Fibroblast of peridontal ligament (primary cell): ENCODE measurements at regions not wholly inside any gene's neighbourhood (a gene's known extent, or its start where the extent isn't known, plus 50 kb on each side); places are given as distances from the start of the nearest gene placed in this dataset.
A peak's percentile ranks its signal among the peaks of the same experiment; 100 is the strongest.
"Not testable (repeated sequence)": the region's sequence is repeated elsewhere in the genome, so short reads cannot be mapped to it uniquely, and the experiment has no call there.

Experiments used
- DNase-seq: peaks from one replicate; pipeline ENCODE4 v3.0.0-alpha.2; 2010; ENCODE audit errors: extremely low read depth

DNA sequence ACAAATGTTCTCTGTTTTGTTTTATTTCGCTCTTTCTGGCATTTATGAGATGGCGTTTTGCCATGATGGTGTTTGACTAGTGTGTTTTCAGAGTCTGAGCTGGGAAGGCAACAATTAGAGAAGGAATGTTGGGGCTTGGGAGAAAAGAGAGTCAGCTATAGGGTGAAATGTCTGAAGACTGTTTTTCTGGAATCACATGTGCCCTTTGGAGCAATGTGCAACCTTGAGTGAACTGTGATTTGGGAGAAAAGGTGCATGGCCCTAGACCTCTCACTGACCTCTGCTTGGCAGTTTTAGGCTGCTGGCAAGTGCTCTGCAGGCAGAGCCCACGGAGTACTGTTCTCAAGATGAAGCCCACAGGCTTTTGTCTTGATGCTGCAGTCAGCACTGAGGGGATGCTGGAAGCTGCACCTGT is 379.9 kb upstream of the PDE3A start:
- peak; percentile 72 for DNase-seq

DNA sequence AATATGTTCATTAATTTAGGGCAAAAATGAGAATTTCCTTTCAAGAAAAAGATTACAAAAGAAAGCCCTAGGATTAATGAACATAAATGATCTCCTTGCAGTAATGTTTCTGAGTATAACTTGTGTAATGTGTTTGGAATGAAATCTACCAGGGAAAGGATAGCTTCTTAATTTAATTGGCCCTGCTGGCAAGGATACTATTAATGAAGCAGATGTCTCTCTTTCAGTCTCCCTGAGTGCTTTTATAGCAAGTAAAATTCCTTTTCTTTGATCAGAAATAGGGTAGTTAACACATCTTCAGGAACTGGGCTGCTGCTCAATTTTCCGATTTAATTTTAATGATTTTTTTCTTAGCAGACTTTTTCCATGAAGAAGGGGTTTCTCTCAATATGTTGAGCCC is 379.4 kb upstream of the PDE3A start:
- DNase-seq = no peak

DNA sequence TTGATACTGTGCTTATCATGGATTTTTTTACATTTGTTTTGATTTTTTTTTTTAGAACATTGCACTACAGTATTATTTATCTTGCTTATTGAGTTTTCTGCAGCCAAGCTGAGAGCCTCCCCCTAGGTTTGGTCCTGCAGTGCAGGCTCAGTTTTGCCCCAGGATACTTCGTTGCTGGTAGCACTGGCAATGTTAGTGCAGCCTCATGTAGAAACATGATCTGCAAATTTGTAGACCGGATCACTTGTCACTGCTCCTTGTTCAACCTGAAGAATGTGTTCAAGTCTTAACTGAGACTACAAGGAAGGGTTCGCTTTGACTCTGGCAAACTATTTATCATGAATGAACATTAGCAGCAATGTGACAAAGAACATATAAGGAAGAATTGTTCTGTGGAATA is 377.2 kb upstream of the PDE3A start:
- DNase-seq = no peak

DNA sequence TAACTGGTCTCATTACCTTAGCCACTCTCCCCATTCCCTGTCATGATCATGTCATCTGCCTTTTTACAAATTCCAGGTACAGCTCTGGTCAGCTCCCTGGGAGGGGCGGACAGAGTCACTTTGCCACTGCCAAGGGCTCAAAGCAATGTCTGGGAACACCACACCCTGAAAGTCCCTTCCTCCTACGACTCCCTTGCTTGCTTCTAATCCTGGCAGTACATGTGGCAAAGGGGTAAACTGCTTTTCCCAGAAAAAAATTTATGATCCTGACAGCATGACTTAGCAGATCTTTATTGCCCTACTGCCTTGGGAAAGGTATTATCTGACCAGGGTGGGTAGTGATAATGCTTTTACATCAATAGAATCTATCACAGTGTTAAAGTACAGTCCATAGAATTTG is 376.0 kb upstream of the PDE3A start:
- DNase-seq = no peak

DNA sequence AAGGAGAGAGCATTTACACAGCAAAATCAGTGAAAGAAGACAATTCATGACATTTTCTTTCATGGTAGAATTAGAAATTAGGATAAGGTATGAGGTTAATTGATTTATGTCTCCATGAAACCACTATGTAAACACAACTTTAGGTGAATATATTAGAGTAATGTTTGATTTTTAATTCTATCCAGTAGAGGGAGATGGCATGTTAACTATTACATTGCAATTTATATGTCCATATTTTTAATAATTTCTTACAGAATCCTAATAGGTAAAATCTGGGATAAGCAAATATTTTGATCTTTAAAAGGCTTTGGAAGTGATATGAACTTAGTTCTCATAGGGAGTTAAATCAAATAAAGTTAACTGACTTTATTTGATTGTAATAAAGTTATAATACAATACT is 373.4 kb upstream of the PDE3A start:
- DNase-seq = no peak

DNA sequence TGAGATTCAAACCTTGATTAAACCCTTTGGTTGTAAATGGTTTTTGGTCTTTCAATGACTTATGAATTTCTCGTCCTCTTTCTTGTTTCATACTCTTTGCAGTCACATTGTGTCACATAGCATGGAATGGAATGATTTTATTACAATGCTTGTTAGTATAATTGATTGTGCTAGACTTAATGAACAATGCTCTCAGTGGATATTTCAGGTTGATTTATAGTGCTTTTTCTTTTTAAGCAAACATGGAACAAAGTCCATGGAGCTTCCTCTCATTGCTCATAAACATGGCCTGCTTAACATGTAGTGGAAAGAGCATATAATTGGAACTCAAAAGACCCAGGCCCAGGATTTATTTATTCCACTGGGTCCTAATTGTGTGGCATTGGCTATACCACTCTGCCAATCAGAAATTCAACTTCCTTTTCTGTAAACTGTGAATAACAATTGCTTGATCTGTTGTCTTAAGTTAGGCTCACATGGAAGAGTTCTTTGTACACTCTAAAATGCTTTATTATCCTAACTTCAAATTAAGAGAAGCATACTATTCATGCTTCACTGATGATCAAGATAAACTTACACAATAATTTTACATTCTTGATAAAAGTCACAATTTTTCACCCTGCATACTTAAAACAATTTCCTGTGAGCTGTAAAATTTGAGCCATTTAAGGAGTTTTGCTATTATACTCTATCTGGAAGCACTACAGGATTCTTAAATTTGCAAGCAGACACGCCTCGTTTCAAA is 370.5 kb upstream of the PDE3A start:
- no peak for DNase-seq

DNA sequence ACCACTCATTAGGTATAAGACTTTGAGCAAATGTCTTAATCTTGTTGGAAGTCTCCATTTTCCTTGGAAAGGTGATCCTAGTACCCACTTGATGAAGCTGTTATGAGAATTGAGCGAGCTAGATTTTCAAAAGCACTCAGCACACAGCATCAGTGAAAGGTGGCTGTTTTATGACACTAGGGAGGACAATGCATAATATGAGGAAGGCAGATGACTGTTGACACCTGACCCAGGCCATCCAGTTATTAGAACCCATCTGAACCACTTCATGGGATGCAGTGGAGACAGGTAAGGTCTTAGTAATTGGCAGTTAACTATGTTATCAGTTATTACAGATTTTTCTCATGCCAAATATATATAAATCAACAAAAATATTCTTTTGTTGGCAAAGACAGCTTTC is 369.9 kb upstream of the PDE3A start:
- DNase-seq = no peak

DNA sequence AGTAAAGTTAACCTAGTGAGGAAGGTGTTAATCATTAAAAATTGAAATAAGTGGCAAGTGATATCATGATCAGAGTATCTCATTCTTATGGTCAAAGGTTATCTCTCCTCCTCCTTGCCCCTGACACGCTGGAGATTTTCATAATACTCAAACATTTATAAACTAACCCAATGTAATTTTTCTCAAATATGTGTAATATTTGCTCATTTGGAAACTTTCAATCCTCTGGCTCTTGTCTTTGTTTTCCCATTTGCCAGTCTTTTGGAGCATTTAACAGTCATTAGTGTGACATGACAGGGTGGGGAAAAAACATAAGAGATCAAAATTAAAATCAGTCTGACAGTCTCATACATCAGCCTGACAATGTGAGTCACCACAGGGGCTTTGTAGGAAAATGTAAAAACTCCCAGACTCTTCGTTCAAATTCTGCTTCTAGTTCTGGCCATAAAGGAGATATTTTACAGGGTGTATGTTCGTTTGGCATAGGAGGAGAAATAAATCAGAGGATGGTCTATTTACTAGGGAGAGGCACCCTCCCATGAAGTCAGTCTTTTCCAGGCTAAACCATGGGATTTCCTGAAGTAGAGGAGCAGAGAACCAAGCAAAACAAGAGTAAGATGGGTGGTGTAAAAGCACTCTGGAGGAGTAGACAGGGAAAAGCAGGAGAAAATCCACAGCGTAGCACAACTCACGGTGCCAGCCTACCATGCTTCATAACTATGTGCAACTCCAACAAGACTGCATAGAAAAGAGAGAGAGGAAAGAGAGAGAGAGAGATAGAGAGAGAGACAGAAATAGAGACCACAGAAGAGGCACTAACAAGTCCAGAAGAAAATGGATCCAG is 369.2 kb upstream of the PDE3A start:
- DNase-seq = no peak

DNA sequence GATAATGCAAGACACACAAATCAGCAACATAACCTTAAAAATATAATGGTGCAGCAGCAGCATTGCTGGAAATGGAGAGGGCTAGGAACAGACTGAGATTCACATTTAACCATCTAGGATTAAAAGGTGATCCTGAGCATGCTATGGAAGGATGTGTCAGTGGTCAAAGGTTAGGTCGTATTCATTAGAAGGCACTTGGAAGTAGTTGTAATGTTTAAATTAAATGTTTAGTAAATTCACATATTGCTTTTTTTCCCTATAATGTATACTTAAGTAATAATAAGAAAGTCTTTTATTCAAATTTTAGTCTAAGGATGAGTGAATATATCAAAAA is 368.6 kb upstream of the PDE3A start:
- DNase-seq = no peak

DNA sequence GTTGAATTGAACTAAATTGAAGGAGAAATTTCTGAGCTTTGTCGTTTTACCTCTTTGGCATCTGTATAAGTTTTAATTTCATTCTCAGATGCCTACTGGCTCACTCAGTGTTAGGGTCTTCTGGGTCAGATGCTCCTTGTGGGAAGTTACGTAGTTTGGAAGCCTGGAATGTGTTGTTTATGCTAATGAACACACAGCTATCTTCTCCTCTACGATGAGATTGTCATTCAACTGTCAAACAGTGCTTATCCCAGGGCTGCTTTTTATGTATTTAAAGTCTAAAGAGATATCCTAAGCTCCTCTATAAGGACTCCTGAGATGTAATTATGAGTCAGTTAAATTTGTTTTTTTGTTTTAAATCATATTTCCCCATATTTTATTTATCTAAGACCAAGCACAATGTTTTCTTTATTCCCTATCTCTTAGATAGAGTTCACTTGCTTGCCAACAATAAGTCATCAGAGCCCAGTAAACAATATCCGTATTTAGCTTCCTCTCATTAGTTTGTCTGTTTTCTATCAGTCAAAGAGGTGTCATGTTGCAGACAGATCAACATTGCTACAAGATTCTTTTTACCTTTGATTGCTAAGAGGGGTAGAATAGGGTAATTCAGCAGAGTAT is 368.0 kb upstream of the PDE3A start:
- no peak for DNase-seq

DNA sequence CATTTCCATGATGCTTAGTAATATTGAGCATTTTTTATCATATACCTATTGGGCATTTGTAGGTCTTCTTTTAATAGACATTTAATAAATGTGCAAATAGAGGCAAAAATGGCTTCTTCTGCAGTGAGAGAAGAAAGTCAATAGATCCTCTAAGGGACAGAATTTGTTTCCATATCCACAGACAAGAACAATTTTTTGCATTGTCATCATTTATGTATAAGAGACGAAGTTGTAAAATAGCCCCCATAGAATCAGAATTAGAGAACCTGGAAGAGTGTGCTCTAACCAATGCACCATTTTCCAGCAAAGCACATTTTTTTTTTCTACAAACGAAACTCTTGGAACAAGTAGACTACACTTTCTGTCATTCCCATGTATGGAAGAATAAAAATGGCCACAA is 365.1 kb upstream of the PDE3A start:
- DNase-seq = no peak

DNA sequence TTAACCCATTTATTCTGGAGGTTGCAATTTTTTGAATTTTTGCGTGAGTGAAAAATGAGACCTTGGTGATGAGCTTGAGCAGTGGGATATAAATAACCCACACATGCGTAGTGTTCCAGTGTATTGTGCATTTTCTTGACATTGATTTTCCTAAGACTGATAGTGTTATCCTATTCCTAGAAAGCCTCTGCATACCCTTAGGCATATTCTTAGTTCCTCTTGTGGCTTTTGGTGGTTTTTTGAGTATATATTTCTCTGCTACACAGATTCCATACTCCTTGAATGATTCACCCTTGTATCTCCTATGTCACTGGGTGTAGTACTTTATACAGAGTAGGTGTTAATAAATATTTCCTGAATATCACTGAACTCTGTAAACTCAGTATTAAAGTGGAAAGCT is 363.4 kb upstream of the PDE3A start:
- DNase-seq = no peak

DNA sequence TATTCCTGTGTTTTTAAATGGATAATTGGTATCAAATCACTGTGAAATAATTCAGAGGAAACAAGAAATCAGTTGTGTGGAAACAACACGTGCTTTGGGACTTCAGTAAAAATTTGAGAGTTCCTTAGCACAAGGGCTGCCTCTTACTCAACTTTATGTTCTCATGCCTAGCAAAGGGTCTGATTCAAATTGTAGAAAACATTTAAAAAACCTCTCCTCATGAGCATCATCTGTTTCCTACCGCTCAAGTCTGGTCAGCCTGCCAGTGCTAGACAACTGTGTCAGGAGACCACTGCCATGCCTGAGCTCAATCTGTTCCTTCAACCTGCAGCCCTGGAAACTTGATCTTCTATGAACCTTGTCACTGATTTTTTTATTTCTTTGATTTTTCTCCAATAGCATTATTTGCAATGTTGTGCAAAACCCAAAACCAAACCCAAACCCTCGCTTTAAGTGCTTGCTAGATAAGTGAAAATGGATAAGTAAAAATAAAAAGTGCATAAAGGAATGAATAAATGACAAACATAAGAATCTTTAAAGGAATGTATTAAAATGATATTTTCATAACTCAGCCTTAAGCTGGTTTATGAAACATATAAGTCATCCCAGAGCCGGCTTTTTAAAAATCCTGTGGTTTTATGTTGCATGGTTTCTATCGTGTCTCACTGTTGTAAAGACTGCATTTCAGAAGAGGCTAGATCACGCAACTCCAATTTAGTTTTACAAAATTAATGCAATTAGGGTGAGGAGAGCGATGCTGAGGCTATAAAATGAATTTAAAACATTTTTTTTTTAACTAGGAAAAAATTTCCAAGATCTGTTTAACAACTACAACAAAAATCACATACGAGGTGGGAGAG is 361.2 kb upstream of the PDE3A start:
- peak; percentile 78 for DNase-seq

DNA sequence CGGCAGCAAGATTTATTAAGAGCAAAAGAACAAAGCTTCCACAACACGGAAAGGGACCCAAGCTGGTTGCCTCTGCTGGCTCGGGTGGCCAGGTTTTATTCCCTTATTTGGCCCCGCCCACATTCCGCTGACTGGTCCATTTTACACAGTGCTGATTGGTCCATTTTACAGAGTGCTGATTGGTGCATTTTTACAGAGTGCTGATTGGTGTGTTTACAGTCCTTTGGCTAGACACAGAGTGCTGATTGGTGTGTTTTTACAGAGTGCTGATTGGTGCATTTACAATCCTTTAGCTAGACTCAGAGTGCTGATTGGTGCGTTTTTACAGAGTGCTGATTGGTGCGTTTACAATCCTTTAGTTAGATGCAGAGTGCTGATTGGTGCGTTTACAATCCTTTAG is 358.4 kb upstream of the PDE3A start:
- DNase-seq = not testable (repeated sequence)

DNA sequence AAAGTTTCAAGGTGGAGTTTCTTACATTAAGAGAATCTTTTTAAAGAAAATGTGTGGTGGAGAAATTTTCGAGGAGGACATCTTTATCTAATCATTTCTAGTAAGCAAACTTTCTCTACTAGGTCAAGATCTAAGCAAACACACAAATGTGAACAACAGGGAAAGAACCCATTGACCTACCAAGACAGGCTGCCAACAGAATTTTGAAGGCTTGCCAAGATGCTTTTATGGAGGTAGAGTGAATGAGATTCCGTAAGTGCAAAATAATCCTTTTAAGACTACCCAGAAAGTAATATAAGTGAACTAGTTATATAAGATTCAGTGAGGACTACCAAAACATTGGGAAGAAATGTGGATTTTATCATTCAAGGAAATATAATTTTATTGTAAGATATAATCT is 357.1 kb upstream of the PDE3A start:
- DNase-seq = no peak

DNA sequence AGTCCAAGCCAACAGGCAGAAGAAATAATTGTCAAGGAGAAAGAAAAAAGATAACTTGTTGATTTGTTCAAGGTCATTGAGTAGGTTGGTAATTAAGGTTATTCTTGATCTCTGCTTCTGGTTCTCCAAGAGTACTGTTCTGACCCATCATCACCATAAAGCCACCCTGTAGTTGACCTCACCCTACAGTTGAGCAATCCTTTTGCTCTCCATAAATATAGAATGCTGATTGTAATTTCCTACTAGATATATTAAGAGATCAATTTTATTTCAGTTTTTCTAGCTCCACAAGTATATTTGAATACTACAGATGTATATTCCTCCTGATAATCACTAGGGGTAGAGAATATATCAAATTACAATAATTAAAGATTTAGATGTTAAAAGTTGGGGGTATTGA is 350.5 kb upstream of the PDE3A start:
- DNase-seq = no peak

DNA sequence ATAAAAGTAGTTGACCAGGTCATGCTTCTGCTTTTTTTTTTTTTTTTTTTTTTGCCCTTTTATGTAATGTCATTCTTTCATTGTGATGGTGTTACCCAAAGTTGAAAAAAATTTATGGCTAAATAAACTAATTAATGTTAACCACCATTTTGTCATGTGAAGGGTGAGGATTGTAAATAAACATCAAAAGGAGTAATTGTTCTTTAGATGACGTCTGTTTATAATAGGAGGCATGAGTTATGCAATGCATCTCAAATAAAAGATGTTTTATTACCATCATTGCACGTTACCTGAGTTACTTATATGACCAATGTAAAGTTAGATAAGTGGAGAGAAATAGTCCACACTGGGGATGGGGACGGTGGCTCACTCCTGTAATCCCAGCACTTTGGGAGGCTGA is 349.9 kb upstream of the PDE3A start:
- DNase-seq = no peak

DNA sequence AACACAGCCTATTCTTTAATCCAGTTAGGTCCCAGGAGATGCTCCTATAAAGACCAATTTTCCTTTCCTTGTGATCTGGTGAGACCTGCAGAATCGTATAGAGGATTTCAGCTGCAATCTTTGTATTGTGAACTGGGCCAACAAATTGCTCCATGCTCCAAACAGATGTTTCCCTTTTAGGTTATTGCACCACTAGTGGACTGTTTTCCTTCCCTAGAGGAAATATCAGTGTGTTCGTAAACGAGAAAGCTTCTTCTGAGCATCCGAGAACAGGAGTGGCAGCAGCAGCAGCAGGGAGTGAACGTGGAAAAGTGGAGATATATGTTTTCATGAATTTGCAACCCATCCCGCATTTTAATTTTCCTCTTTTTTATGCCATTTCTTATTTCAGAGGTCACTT is 344.1 kb upstream of the PDE3A start:
- peak; percentile 51 for DNase-seq

DNA sequence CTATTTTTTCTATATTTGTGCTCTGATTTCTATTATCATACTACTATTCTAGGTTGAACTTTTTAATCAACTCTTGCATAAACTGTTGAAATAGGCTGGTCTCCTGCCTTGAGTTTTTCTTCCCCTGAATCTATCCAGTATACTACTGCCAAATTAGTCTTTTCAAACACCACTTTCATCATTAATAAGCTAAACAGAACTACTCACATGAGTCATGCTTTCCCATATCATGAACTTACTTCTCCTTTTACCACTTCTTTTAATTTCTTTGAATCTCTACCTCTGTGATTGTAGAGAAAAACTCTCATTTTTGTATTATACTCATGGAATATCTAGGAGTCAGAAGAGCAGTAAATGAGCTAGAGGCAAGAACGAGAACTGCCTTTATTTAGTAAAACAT is 340.3 kb upstream of the PDE3A start:
- DNase-seq = no peak

DNA sequence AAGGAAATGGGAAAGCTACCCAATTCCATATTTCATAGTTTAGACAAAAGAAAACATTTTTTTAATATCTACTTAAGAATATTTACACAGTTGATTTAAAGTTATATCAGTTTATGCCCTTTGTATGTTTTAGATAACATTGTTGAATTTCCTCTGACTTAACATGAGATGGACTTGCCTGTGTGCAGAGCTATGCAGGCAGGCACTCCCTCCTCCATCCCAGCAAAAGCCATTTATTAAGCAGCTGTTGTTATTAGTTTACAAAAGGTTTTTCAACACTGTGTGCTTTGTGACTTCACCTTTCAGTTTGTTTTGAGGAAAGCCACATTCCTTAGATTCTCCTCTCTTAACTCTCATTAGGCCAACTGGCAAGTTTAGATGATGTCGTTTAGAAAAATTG is 337.5 kb upstream of the PDE3A start:
- DNase-seq = no peak

DNA sequence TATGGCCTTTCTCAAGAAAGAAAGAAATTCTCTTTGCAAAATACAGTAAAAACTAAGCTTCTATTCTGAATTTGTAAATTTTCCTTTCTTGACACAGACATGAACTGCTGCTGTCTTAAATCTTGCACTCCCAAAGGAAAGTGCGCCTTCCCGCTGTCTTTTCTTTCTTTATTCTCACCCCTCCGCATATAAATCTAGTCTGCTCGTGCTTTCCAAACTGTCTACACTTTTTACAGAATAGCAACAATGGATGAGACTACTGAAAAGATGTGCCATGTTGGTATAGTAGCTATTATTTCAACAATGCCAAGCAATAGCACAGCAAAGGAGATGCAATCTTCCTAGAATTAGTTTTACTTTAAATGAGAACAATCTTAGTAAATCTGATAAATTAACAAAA is 328.8 kb upstream of the PDE3A start:
- no peak for DNase-seq

DNA sequence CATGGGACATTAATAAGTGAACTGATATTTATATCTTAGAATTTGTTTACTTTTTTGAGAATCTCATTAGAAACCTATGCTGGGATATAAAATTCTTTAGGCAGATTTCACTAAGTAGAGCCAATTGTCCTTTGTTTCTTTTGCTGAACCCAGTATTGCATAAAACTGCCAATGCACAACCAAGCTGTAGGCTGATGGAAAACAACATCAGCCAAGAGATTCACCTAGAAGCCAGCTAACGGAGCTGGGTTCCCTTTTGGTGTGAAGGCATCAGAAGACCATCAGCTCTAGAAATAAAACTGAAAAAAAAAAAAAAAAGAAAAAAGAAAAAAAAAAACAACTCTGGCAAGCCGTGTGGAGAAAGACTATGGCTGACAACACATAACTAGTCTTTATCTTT is 328.2 kb upstream of the PDE3A start:
- no peak for DNase-seq
